CD4-positive, alpha-beta T cell treated with Interleukin-1 beta for 1 hour (primary cell): ENCODE measurements at regions not wholly inside any gene's neighbourhood (a gene's known extent, or its start where the extent isn't known, plus 50 kb on each side); places are given as distances from the start of the nearest gene placed in this dataset.

Source experiments
- DNase-seq, 2 donors: peaks; one replicate each; pipeline ENCODE4 v3.0.0-alpha.2; 2020 to 2022

- no peak for DNase-seq
Measured at GRCh38 chr18:10182009-10182624, 268.3 kb downstream of the VAPA start.

DNA sequence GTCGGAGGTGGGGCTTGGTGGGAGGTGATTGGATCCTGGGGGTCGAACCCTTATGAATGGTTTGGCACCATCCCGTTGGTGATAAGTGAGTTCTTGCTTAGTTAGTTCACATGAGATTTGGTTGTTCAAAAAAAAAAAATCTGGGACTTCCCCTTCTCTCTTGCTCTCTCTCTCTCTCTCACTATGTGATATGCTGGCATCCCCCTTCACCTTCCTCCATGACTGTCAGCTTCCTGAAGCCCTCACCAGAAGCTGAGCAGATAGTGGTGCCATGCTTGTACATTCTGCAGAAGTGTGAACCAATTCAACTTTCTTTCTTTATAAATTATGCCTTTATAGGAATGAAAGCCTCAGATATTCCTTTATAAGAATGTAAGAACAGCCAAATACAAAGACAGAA lies 269.7 kb upstream of the APCDD1 start:
- DNase-seq, result no peak

DNA sequence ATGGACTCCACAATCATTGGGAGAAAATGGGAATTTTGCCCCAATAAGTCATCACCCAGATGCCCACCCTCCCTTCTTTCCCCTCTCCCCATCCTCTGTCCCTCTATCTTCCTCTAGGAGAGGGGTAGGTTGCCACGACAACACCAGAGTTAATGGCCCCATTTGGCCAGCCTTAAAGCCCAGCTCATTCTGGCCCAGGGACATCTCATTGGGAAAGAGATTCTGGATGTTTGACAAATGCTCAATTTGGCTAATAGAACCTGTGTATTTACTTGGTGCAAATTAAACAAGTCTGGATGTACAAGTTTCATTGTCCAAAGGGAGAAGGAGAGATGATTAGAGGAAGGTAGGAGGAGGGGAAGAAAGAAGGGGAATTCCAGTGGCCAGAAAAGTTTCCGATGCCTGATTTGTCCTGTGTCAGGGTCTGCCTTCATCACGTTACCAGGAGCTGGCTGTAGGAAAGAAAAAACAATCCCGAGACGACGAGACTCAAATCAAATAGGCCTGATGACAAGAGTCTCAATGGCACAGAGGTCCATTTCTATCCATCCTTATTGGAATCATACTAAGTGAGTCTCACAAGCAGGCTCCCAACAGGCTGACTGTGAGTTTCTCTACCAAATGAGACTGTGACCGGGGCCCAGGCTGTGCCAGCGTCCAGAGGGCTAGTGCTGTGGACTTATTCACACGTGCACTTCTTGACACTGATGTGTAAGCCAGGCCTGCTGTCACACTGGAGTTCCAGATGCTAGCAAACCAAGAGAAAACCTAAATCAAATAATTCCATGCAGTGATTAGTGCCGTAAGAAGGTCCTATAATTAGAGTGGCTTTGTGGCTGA lies 265.2 kb upstream of the APCDD1 start:
- no peak for DNase-seq

DNA sequence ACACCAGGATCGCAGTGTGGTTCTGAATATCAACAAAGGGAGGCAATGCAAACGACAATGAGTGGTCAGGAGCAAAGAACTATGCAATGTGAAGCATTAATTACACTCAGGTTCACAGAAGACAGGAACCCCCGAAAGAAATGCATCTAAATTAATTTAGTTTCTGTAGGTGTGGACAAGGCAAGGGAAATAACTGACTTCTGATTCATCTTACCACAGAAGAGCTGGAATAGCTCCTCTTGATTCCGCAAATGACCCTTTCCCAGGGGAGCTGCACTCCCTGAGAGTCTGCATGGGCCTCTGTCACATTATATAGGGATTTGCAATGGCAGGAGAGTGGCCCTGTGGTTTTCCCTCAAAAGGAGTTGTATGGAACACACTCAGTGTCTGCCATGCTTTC lies 263.9 kb upstream of the APCDD1 start:
- no peak for DNase-seq

DNA sequence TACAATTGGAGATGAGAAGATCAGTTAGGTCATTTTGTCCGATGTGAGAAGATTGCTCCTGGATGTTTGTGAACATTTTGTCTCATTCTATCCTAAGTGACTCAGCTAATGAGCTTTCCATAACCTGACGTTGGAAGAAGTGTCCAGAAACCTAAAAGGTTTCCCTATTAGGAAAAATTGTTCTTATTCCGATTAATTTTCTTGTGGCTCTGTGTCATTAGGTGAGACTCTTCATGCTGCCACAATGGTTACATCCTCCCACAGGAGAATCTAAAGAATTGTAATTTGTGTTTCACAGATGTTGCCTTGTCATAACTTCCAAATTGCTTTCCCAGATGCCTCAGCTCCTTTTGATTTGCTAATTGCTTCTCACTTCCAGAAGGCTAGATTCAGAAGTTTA lies 261.0 kb upstream of the APCDD1 start:
- DNase-seq, result no peak

DNA sequence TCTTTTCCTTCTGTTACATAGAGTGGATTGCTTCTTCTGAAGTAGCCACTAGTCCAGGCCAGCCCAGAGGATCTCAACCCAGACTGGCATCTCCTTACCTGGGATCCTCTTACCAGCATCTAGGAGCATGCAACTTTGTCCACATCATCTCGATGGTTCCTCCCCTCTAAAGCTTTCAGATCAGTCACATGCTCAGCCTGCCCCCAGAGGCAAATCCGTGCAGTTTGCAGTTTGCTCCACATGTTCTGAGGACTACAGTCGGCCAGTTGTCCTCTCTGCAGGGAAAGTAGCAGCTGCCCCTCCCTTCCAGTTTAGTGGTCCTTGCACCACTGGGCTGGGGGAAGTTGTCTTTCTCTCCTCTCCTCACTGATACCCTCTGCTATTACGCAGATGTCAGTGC lies 259.8 kb upstream of the APCDD1 start:
- no peak for DNase-seq

- DNase-seq, result no peak
Measured at GRCh38 chr18:10195529-10195928, 258.9 kb upstream of the APCDD1 start.

GRCh38 chr18:10197097-10197496 lies 257.3 kb upstream of the APCDD1 start:
- DNase-seq, result no peak

GRCh38 chr18:10201226-10201625 lies 253.2 kb upstream of the APCDD1 start:
- no peak for DNase-seq

GRCh38 chr18:10201659-10202058 lies 252.8 kb upstream of the APCDD1 start:
- no peak for DNase-seq

- DNase-seq, result no peak
Measured at GRCh38 chr18:10202845-10203321, 251.6 kb upstream of the APCDD1 start.

DNA sequence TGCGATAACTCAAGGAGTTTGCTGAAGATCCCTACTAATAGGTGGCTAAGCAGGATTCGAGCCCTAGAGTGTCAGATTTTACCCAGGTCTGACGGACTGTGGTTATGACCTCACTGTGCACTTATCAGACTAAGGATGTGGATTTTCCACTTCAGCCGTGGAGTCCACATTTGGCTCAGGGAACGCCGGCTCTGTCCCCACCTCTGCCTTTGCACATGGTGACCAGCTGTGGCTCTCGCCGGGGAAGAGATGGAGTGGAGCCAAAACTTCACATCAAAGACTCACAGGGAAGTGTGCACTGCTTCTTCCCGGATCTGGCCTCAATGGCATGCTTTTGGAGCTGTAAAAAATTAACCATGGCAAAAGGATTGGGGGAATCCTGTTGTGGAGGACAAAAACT lies 249.3 kb upstream of the APCDD1 start:
- no peak for DNase-seq

GRCh38 chr18:10207682-10208345 lies 246.6 kb upstream of the APCDD1 start:
- no peak for DNase-seq

DNA sequence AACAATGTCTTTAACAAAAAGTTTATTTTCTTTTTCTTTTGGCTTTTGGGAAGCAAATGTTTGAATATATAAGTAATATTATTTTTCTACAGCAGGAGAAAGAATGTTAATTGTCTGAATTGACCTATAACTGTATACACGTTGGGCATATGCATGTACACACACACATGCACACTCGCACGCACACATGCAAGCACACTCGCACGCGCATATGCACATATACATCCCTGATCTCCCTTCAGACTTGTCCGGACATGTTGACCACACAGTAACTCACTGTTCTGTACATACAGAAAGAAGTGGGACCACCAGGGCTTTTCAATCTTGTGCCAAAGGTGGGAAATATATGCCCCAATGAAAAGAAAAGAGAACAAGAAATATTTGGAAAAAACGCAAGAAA lies 245.1 kb upstream of the APCDD1 start:
- DNase-seq, result no peak

DNA sequence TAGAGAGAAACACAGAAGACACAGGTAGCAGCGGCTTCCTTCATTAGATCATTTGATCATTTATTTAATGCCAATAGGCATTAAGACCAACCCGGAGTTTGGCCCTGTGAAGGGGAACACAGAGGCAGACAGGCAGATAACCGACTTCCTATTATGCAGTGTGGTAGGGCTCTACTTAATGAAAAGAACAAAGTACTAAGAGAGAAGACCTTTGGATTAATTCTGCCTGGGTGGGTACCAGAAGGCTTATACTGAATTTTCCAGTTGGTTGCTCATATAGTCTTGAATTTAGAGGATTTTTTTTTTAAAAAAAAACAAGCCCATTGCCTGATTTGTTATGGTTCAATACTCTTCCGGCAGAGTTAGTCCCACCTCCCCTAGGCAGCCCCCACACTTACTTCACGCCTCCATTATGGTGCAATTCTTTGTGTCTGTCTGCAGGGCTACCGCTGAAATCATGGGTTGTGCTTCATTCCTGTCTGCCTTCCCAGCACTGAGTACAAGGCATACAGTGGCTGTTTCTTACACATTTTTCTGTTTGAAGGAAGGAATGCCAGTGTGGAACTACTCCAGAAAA lies 244.3 kb upstream of the APCDD1 start:
- no peak for DNase-seq

DNA sequence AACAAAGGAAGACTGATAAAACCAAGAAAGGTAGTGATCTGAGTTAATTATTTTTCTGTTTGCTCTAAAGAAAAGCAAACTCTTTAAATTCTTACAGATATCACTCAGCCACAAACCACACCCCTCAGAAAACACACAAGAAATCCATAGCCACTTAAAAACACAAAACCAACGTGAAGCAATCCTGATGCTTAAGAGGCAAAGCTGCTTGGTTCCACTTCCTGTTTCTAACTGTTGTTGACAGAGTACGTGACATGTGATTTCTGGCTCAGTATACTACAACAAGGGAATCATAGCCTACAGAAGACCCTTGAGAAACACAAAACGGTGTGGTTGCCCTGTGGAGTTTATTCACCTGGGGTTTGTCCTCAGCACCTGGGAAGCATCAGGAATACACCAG lies 240.9 kb upstream of the APCDD1 start:
- peak; percentile 12 to 26 for DNase-seq

- no peak for DNase-seq
Measured at GRCh38 chr18:10215446-10215845, 239.0 kb upstream of the APCDD1 start.

- no peak for DNase-seq
Measured at GRCh38 chr18:10216791-10217190, 237.6 kb upstream of the APCDD1 start.

DNA sequence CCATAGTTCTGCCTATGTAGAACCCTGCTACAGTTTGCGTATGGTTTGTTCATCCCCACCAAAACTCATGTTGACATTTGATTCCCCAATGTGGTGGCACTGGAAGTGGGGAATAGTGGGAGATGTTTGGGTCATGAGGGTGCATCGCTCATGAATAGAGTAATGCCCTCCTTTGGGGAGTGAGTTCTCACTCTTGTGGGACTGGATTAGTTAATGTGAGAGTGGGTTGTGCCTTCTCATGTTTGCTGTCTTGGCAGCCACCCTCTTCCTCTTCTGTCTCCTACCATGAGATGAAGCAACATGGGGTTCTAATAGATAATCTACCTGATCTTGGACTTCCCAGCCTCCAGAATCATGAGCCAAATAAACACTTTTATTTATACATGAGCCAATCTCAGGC lies 237.2 kb upstream of the APCDD1 start:
- DNase-seq, result no peak

DNA sequence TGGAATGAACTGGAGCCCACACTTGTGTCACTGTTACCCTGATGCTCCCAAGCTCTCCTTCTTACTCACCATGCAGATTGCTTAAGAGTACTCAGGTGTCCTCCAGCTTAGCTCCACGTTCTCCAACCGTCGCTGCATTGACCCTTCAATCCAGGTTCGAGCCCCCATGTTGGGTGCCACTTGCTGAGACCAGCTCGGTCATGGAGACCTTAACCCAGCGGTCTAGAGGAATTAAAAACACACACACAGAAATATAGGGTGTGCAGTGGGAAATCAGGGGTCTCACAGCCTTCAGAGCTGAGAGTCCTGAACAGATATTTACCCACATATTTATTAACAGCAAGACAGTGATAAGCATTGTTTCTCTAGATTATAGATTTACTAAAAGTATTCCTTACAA lies 229.1 kb upstream of the APCDD1 start:
- DNase-seq, result no peak

- no peak for DNase-seq
Measured at GRCh38 chr18:10226971-10227370, 227.5 kb upstream of the APCDD1 start.

- DNase-seq, result no peak
Measured at GRCh38 chr18:10228326-10228725, 226.1 kb upstream of the APCDD1 start.

DNA sequence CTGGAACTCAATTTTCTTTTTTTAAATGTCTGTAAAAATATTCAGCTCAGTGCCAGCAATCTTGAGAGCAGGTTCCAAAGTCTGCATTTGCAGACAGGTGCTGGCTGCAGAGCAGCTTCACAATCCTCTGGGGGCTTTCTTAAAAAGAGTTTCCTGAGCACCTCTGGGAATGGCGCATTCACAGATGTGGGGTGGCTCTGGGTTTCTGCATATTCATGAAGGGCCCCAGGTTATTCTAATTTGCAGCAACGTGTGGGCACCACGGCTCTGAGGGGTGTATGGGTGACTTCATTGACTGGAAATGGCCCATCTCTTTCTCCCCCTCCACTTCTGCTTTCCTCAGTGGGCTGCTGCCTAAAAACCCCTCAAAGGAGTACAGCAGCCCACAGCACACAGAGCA lies 225.0 kb upstream of the APCDD1 start:
- no peak for DNase-seq

GRCh38 chr18:10230072-10230471 lies 224.4 kb upstream of the APCDD1 start:
- no peak for DNase-seq
